Kidney epithelial cell (primary cell): ENCODE measurements at regions not wholly inside any gene's neighbourhood (a gene's known extent, or its start where the extent isn't known, plus 50 kb on each side); places are given as distances from the start of the nearest gene placed in this dataset.

Experiments used
- DNase-seq: peaks from one replicate; pipeline ENCODE4 v3.0.0-alpha.2; 2010; ENCODE audit warnings: low read depth
- H3K27me3 ChIP-seq: 2 replicates; pipeline ENCODE4 v1.6.0; 2011; ENCODE audit warnings: low read length; ENCODE audit not compliant: control insufficient read depth, insufficient read depth
- H3K36me3 ChIP-seq: 2 replicates; pipeline ENCODE4 v1.5.1; 2011; ENCODE audit warnings: low read length; ENCODE audit not compliant: control insufficient read depth, insufficient read depth
- H3K4me3 ChIP-seq: 2 replicates; pipeline ENCODE4 v1.5.1; 2011; ENCODE audit warnings: low read depth, mild to moderate bottlenecking, control low read depth, low read length
- TF ChIP-seq, protein P1 (sequence below): IDR thresholded peaks from 2 replicates; pipeline ENCODE4 v1.5.1; 2011; ENCODE audit warnings: mild to moderate bottlenecking, moderate library complexity, low read length, control low read depth, inconsistent platforms; ENCODE audit not compliant: insufficient read depth, poor library complexity, severe bottlenecking

- Histone ChIP-seq H3K4me3 (no peak overlapping the region), H3K27me3 (no peaks in the 10 kb centered on the region), H3K36me3 (no peaks in the 10 kb centered on the region)
- no peak for DNase-seq
- TF ChIP-seq, protein P1, sequence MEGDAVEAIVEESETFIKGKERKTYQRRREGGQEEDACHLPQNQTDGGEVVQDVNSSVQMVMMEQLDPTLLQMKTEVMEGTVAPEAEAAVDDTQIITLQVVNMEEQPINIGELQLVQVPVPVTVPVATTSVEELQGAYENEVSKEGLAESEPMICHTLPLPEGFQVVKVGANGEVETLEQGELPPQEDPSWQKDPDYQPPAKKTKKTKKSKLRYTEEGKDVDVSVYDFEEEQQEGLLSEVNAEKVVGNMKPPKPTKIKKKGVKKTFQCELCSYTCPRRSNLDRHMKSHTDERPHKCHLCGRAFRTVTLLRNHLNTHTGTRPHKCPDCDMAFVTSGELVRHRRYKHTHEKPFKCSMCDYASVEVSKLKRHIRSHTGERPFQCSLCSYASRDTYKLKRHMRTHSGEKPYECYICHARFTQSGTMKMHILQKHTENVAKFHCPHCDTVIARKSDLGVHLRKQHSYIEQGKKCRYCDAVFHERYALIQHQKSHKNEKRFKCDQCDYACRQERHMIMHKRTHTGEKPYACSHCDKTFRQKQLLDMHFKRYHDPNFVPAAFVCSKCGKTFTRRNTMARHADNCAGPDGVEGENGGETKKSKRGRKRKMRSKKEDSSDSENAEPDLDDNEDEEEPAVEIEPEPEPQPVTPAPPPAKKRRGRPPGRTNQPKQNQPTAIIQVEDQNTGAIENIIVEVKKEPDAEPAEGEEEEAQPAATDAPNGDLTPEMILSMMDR: no peak
Measured at GRCh38 chr6:86586195-86586594, 351.1 kb upstream of the HTR1E start.

GRCh38 chr6:86581833-86582232 lies 355.5 kb upstream of the HTR1E start:
- Histone ChIP-seq H3K4me3 (no peak overlapping the region), H3K36me3 (no peaks in the 10 kb centered on the region), H3K27me3 (no peaks in the 10 kb centered on the region)
- TF ChIP-seq, protein P1: no peak
- peak; percentile 23 for DNase-seq

- Histone ChIP-seq H3K27me3 (no peaks in the 10 kb centered on the region), H3K36me3 (no peaks in the 10 kb centered on the region), H3K4me3 (no peak overlapping the region)
- TF ChIP-seq, protein P1: no peak
- DNase-seq: no peak
Measured at GRCh38 chr6:86563197-86563596, 374.1 kb upstream of the HTR1E start.

DNA sequence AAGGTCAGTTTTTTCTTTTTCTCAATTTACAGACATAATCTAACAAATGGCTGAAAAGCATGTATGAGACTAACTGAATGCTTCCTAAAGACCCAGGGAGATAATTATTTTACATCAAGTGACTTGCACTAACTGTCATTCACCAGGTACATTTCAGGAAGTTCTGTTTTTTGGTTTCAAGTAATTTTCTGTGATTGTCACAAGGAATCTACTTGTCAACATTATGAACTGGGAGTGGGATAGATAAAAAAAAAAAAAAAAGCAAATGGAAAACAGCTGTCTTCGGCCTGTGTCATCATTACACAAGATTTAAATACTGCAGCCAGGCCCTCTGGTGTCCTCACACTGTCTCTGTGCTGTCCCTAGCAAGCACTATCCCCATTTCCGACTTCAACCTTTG lies 379.0 kb upstream of the HTR1E start:
- H3K27me3 ChIP-seq: no peaks in the 10 kb centered on the region
- DNase-seq: no peak
- no peak overlapping the region for H3K4me3 ChIP-seq
- H3K36me3 ChIP-seq: no peaks in the 10 kb centered on the region
- TF ChIP-seq, protein P1: no peak

GRCh38 chr6:86537292-86537861 lies 400.0 kb upstream of the HTR1E start:
- no peak for DNase-seq
- Histone ChIP-seq H3K36me3 (no peaks in the 10 kb centered on the region), H3K27me3 (no peaks in the 10 kb centered on the region), H3K4me3 (no peak overlapping the region)
- TF ChIP-seq, protein P1: no peak

DNA sequence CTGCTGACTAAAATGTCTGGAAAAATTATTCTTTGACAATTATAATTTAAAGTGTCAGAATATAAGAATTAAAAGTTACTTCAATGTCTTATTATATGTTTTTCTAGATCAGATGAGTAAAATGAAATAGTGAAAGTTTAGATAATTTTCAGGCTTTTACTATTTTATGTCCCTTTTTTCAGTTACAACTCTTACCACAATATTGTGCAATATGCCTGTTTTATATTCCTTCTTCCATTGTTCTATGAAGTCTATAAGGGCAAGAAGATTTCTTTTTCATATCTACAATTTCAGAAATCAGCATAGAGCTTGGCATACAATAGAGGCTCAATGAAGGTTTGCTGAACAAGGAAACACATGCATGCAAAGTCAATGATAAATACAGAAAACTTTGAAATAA lies 401.2 kb upstream of the HTR1E start:
- TF ChIP-seq, protein P1: no peak
- H3K36me3 ChIP-seq: no peaks in the 10 kb centered on the region
- no peaks in the 10 kb centered on the region for H3K27me3 ChIP-seq
- no peak for DNase-seq
- no peak overlapping the region for H3K4me3 ChIP-seq
